ENCODE measurements at regions not wholly inside any gene's neighbourhood (a gene's known extent, or its start where the extent isn't known, plus 50 kb on each side); places are given as distances from the start of the nearest gene placed in this dataset.

DNA sequence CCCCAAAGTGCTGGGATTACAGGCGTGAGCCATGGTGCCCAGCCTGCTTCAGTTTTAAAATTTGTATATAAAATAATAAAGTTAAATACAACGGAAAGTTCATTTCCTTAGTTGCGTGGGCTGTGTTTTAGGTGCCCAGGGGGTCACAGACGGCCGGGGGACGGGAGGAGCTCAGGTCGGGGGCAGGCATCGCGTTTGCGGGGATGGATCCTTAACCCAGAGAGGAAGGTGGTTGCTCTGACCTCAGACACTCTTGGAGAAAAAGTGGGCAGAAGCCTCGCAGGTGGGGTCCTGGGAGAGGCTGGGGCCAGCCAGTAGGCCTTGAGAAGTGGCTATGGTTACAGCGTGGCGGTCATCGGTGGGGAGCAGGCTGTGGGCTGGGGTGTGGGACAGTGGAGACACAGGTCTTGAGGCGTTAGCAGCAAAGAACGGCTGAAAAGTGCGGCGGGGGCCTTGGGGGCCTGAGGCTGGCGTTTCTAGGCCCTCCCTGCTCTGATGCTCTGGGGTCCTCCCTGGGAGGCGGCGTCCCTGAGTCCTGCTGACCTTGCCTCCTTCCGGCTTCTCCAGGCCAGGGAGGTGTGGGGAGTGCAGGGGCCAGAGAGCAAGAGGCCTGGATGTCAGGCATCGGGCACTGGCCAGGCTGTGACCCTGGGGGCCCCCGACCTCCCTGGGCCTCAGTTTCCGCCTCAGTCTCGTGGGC lies 54.4 kb downstream of the UNCX start:
- DNase-seq: no peak

DNA sequence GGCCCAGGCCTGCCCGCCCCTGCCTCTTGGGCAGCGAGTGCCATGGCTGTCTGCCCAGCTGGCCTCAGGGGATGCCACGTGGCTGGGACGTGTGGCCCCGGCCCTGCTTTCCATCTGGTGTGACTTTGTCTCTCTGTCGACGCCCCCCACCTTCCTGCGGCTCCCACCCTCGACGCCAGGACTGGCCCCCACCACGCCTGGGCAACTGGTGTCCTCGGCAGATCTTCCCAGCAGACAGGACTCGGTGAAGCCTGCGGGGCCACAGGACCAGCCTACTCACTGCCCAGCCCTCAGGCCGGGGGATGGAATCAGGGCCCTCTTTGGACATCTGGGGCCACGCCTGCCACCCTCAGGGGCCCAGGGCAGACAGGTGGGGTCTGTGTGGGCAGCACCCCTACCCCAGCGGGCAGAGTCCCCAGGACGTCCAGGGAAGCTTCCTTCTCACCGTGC lies 55.1 kb downstream of the UNCX start:
- DNase-seq: no peak

DNA sequence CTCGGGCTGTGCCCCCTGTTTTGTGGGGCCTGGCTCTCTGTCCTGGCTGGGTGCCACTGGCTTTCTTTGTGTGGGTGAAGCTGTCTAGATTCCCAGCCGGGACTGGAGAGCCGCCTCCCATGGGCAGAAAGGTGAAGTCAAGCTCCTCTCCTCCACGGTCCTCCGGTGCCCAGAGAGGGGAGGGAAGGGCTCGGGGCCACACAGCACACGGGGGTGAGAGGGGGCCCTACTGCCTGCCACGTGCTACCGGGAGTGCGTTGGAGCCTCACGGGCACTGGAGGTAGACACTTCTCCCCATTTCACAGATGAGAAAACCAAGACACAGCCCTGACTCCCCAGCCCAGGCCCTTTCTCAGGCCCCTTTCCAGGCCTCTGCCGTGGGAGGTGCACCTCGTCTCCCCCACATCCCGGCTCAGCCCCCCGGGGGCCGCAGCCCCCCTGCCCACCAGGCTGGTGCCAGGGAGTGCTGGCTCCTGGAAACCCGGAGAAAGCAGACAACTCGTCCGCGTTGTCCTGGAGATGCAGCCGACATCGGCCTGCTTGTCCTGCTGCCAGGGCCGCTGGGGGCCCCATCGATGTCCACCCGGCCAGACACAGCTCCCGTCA lies 55.8 kb downstream of the UNCX start:
- DNase-seq: no peak

DNA sequence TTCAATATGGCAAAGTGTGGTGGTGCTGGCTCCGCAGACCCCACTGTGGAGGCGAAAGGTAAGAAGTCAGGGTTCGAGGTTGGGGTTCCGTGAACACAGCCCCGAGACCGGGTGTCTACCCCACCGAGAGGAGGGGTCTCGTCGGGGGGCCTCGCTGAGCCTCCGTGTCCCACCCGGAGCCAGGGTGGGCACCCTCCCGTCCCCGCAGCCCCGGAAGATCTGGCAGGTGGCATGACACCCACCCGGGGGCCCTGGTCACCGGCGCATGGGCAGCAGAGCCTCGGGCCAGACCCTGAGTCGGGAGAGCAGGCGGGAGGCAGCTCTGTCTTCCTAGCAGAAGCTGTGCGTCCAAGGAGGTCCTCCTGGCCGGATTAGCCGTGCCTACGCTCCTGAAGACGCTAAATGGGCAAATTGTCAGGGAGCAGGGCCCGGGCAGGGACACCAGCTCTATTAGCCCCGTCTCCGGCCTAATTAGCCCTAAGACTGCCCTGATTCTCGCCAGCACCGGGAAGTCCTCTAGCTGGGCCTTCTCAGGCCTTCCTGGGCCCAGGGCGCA lies 56.4 kb downstream of the UNCX start:
- no peak for DNase-seq

DNA sequence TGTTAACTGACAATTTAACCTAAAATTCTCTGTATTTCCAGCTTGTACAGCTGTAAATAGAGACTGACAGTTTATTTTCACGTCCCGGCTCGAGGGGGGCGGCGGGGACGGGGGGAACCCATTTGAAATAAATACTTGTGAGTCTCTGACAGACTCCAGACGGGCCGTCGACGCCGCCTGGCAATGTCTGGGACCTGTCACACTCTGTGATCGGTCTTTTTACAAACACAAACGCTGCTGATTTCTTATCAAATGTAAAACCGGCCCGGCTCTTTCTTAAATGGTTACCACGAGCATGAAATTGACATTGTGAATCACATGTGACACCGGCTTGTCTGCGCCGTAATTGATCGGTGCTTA lies 57.0 kb downstream of the UNCX start:
- DNase-seq: no peak

DNA sequence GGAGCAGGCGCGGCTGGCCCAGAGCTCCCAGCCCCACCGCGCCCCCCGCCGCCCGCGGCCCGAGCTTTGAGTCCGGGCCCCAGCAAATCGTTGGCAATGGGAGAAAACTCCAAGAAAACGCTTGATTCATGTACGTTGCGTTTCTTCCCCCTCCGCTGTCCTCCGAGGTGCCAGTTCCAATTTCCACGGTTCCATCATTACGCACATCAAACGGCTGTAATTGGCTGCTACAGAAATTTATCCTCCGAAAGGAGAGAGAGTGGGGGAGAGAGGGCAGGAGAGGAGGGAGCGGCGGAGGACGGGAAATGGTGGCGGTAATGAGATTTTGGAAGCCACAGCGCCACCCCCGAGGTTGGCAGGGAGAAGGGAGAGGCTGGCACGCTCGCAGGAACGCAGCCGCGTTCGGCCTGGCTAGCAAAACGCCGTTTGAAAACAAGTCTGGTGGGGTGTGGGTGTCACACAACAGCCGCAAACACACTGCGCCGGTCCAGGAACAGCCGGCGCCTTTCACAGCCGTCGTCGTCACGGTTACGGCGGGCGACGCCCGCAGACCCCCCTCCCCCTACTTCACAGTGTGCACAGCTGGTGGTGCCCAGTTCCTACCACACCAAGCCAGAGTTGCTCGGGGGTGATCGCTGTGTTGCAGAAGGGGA lies 57.5 kb downstream of the UNCX start:
- DNase-seq: peak; percentile 7

DNA sequence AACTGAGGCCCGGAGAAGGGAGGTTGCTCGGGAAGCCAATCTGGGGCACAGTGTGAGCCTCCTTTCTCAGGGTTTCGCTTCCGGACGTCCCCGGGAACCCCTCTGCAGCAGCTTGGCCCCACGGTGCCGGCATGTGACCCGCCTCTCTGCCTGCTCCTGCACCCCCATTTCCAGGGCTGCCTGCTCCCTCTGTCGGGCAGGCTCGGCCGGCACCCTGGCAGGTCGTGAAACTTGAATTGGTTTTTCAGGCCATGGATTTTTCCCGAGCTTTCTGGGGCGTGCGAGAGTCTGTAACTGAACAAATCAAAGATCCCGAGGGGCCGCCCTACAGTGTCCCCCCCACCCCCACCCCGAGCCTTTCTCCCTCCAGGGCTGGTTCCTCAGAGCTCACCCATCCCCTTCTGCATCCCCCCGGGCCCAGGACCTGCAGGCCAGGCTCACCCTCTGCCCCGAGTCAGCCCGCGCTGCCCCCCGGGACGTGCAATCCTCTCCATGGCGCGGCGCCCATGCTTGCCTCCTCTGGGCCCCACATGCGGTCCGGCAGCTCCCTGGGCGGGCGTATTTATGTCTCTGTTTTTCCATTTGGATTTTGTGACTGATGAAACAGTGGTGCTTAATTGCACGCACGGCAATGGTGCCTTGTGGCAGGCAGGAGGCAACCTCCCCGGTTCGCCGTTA lies 58.1 kb downstream of the UNCX start:
- DNase-seq: peak; percentile 35

DNA sequence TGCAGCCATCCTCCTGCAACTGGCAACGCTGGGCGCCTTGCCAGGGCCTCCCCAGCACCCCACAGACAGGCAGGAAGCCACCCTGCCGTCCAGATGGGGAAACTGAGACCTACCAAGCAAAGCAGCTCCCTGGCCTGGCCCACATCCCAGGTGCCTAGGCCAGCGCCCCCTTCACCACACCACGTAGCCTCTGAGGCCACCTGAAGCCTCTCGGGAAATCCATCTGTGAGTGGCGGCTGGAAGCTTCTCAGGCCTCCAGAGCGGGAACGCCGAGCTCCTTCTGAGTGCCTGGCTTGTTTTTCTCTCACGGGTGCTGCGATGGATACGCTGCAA lies 58.7 kb downstream of the UNCX start:
- no peak for DNase-seq

DNA sequence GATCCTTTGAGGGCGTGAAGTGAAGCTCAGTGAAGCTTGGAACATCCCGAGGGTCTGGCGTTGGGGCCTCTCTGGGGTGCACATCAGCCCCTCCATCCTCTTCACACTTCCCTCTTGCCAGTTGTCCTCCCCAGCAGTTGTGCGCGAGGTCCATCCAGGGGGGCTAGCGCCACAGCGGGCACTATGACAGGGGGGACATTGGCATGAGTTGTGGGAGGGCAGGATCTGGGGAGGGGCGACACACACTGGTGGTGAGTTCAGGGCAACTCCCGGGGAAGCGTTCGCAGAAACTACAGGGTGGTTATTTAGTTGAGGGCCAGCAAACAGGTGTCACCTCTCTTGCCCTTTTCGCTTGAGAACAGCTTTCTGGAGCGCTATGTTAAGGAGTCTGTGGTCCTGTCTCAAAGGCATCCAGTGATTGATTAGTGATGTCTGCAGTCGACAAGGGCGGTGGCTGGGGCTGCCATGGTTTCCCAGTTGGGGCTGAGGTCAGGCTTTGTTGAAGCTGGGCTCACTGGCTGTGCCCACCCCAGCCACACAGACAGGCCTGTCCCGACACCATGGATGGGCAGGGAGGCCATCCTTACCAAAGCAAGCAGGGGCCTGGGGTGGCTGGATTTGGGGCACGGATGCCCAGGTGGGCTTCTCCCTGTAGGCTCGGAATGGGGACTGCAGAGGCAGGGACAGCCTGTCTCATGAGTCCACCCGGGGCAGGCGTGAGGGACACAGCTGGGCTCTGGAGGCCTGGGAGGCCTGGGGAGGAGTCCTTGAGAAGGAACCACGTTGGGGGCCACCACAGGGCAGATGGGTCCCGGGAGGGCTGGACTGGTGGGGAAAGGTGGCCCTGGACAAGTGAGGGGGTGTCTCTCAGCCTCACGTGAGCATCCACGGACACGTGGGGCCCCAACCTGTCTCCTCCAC lies 59.4 kb downstream of the UNCX start:
- no peak for DNase-seq

DNA sequence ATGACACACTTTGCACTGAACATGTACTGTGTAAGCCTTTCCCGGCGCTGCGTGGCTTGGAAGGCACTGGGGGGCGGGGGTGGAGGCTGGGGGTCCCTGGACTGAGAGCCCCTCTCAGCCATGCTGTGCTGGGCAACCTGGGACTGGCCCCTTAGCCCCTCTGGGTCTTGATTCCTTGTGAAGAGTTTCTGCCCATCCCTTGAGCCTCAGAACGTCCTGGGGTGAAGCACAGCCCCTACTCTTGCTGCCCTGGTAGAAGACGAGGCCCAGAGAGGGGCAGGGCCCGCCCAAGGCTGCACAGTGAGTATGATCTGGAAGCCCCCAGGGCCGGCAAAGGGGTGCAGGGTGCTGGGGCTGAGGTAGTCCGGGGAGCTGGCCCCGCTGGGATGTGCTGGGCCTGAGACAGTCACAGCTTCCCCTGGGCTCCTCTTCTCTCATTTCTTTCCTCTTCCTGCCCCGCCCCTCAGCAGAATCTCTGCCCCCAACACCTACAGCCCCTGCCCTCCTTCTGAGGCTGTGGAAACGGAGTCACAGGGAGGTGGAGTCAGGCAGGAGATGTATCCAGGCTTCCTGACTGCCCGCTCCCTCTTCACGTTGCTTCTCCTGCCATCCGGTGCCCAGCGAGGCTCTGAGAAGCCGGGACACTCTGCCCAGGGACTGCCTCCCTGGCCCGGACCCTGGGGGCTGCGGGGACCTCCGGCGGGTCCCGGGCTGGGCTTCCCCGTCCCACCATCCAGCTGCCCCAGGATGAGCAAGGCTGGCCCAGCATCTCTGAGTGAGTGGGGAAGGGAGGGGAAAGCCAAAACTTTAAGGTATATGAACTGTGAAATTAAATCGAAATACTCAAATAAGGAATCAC lies 60.5 kb downstream of the UNCX start:
- DNase-seq: no peak

DNA sequence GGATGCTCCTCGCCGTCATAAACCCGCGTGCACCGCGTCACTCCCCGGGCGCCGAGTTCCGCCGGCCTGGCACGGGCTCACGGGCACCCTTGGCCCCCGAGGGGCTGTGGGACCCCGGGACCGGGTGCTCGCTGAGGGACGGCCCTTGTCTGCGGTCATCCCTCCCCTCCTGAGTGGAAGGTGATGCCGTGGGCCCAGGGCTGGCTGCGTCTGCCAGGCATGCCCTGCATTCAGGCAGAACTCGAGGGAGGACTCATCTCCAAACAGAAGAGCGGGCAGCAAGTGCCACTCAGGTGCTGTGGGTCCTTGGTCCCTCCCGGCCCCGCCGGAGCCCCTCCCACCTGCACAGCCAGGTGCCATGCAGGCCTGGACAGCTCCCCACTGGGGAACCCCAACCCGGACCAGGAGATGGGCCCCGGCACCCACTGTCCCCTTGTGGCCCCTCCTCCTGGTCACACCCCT lies 61.3 kb downstream of the UNCX start:
- DNase-seq: no peak

DNA sequence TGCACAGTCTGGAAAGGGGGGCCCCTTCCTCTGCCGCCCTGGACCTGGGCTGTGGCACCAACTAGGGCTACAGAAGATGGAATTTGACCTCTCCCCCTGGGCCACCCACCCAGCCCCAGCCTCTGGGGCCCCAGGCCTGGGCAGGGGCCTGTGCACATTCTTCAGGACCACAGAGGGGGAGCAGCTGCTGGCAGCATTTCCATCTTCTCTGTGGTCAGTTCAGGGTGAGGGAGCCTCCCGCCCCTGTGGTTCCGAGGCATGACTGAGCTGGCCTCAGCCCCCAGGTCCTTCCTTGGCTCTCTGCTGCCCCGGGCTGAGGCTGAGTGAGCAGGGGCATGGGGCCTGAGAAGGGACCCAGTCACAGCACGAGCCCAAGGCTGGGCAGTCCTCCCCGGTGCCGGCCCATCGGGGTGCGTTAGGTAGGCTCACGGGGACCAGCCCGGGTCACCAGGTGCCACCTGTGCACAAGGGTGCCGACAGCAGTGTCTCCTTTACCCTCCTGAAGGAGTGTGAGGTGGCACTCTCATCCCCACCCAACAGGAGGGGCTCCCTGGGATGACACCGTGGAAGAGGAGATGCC lies 63.2 kb downstream of the UNCX start:
- no peak for DNase-seq

DNA sequence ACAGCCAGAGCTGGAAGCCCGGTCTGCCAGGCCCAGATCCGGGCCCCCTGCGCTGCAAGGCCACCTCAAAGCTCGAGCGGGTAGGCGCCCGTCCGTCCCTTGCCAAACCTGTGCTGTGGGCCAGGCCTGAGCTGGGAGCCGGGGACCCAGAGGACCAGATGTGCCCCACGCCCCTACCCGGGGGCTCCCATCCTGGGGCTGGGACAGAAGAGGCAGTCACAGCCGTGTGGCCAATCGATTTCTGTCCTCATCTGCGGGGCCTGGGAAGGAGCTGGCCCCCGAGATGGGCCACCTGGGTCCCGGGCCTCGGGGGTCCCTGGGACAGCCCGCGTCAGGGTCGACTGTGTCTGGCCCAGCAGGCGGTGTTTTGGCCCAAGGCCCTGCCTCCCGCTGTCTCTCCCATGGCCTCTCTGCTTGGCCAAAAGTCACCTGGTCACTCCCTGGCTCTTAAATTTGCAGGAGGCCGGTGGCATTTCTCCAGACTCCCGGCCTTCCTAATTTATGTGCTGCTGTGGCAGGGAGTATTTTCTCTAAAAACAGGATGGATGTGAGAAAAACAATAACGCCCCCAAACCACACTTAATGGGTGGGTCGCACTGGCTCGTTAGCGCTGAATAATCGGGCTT lies 63.8 kb downstream of the UNCX start:
- no peak for DNase-seq

DNA sequence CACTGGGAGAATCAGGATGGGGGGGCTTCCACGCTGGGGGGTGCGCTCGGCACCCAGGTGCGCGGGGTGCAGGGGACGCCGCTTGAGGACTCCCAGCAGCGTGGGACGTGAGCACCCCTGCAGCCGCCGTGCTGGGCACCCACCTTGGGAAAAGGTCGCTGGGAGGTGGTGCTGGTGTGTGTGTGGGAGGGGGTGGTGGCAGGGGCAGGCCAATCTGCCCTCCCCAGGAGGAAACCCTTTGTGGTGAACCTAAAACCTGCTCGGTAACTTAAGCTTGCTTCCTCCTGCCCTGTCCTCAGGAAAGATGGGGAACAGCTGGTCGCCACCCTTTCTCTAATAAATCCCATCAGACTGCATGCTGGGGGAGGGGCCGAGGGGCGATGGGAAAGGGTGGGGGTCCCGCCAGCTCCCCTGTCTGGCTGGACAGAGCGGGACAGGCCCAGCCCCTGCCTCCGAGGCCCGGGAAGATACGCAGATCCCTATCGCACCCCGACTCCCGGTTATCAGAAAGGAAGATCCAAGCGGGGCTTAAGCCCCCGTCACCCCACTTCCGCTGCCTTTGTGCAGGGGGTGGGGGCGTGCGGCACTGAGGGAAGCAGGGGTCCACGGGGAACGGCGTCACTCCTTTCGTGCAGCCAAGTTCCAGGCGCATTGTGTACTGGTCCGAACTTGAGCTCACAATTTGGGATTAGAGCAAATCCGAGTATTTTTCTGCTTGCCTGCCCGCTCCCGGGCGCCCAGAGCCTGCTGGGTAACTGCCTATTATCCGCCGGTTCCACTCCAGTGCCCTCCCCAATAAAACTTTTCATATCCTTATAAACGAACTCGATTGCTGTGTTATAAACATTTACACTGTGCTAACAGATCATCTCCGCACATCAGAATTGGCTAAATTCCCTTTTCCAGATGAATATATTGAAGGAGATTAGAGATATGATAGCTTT lies 64.6 kb downstream of the UNCX start:
- DNase-seq: no peak

DNA sequence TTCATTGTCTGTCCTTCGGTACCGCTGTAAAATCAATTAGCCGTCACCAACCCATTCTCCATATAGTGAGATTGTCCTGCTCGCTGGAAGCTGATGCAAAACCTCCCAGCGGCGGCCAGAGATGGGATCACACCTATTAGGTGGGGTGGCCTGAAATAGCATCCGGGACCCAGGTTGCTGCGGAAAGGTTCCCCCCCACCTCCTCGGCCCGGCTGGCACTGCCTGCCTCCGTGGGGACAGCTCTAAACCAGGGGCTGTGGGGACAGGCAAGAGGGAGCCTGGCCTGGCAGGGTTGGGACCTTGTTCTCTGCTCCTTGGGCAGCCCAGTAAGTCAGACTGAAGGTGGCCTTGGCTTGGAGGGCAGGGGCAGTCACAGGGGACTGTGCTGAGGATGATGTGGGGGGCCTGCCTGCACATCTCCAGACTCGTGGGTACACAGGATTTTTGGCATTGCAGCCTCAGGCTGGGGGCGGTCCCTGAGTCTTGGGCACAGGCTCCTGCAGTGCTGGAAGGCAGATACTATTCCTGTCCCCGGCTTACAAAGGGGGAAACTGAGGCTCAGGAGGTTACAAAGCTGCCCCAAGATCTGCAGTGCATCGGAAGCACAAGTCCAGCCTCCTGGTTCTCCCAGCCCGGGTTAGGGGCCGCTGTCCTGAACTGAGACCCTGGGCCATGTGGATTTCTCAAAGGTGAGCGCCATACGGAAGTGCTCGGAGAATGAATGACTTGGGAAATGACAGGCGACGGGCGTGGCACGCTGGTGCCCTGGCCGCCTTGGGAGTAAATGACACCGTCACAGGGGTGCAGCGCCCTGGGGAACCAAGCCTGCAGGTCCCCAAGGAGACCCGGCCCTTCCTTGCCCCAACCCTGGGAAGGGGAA lies 65.6 kb downstream of the UNCX start:
- no peak for DNase-seq

DNA sequence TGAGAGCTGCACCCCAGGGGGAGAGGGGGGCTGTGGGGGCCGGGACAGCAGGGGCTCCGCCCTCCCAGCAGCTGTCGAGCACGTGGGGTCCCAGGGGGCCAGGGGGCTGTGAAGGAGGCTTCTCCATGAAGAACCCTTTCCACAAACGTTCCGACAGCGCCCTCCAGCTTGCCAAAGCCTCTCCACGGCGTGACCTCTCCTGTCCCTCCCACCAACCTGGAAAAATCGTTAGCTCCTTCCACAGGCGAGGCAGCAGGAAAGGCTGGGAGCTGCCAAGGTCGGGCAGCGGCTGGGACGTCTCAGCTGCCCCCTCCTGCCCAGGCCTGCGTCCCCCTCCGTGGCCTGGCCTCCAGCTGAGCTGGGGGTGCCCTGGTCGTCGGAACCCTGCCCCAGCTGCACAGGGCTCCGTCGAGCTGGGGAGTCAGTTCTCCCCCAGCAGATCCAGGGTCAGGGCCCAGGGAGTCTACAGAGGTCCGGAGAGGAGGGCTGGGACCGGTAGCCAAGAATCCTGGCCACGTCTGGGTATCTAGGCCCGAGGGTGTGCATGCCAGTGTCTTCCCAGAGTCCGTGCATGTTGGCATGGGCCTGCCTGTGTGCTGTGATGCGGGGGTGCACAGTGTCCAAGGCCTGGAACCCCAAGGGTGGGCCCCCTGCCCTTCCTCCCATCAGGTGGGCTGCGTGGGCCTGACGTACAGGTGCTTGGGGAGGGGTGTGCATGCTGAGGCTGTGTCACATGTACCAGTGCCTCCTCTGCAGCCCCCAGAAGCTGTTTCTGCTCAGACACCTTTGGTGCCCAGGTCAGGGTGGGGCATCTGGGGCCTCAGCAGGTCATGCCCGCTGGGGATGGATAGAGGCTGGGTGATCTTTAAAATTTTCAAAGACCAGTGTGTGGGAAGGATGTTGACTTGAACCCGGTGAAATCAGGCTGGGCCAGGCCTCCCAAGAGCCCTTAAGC lies 66.5 kb downstream of the UNCX start:
- no peak for DNase-seq

DNA sequence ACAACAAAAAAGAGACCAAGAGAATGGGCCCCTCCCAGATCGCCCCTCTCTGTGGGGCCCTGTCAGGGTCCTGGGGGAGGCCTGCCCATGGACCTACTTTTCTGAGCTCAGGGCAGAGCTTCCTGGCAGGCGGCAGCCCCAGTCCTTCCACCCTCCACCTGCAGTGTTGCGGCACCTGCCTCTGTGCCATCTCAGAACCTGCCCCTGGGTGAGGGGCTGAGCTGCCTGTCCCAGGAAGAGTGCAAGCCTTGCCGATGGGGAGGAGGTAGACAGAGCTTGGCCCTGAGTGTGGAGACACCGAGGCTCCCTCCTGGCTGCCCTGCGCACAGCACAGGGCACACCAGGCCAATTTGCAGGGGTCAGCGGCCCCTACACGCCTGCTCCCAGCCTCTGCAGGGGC lies 67.5 kb downstream of the UNCX start:
- DNase-seq: no peak

All from fibroblast of upper back skin (primary cell).